Epithelial cell of prostate (primary cell): ENCODE measurements at regions not wholly inside any gene's neighbourhood (a gene's known extent, or its start where the extent isn't known, plus 50 kb on each side); places are given as distances from the start of the nearest gene placed in this dataset.
"Not testable (repeated sequence)": the region's sequence is repeated elsewhere in the genome, so short reads cannot be mapped to it uniquely, and the experiment has no call there.

Source experiments
- DNase-seq: peaks from one replicate; pipeline ENCODE4 v3.0.0-alpha.2; 2011; ENCODE audit warnings: low read depth, low spot score
- H3K27ac ChIP-seq: fragments of 450-650 bp; 2 replicates; pipeline ENCODE4 v1.5.1; 2017; ENCODE audit warnings: mild to moderate bottlenecking

- no peak overlapping the region for H3K27ac ChIP-seq
- DNase-seq, result no peak
These were observed 207.5 kb upstream of the ST6GAL2 start for GRCh38 chr2:107093426-107093957.

DNA sequence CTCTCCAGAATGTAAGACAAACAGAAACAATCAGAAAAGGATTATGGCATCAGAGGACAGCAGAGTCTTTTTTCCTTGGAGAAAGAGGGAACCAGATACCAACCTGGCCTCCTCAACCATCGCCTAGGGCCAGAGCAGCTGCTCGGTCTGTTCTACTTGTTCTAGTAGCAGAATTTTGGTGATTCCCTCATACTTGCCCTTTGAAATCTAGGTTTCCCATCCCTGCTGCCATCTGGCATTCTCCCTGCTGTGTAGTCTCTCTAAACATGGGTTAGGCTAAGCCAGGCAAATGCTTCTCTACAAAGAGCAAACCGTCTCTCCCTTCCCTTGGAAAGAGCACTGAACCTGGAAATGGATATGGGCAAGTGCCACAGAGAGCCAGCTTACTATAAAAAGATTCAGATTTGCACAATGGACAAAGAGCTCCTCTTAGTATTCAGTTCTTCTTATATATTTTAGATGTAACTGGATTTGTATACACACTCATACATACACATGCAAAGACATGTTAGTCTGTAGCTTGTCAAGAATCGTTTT, 208.6 kb upstream of the ST6GAL2 start:
- no peak for DNase-seq
- no peak overlapping the region for H3K27ac ChIP-seq

DNA sequence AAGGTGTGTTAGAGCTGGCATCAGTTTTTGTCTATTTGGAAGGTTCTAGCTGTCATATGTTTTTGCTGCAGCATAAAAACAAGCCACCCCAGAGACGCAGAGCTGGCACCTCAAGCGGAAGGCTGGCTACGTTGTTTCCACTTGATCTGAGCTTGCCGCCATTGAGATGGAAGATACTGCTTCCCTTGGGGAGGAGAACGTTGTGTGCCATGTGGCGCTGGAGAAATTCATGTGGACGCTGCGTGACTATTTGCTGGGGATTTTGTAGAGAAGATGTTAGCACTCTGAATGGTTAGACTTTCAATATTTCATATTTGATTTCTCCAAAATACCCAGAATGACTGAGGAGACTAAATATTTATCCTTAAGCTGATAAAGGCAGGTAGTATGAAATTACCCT, 216.2 kb upstream of the ST6GAL2 start:
- no peak for DNase-seq
- no peak overlapping the region for H3K27ac ChIP-seq

DNA sequence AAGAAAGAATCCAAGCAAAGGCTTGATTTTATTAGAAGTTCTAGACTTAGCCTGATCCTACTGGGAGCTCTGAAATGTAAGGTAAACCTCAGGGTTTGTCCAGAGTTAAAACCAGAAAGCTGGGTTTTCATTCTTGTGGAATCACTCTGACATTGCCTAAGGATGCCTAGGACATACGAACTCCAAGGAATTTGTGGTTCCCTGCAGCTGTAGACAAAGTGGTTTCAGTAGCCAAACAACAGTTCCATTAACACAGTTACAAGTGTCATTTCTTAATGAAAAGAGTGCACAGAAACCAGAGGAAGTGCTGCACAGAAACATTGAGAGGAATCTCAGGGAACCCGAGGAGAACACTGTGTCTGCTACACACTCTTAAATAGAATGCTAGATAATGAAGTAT, 221.4 kb upstream of the ST6GAL2 start:
- DNase-seq, result no peak
- no peak overlapping the region for H3K27ac ChIP-seq

DNA sequence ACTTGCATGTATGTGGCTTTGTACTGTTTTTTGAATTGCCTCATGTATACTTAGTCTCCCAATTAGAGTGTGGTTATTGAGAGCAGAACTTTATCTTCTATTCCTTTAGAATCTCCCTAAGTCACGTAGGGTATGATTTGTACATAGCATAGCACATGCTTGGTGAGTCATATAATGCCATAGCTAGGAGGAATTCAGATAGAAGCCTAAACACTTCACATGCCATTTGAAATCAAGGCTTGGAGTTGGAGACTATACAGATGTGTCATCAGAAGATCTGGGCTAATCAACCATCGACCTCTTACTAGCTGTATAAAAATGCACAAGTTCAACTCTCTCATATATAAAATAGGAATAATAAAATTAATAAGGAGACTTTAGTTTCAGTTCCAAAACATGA, 222.6 kb upstream of the ST6GAL2 start:
- H3K27ac ChIP-seq, result no peak overlapping the region
- no peak for DNase-seq

- DNase-seq, result no peak
- no peak overlapping the region for H3K27ac ChIP-seq
These were observed 225.7 kb upstream of the ST6GAL2 start for GRCh38 chr2:107111623-107112022.

GRCh38 chr2:107112561-107112960, 226.6 kb upstream of the ST6GAL2 start:
- H3K27ac ChIP-seq, result no peak overlapping the region
- DNase-seq, result no peak

GRCh38 chr2:107128381-107128780, 242.4 kb upstream of the ST6GAL2 start:
- no peak for DNase-seq
- H3K27ac ChIP-seq, result no peak overlapping the region

DNA sequence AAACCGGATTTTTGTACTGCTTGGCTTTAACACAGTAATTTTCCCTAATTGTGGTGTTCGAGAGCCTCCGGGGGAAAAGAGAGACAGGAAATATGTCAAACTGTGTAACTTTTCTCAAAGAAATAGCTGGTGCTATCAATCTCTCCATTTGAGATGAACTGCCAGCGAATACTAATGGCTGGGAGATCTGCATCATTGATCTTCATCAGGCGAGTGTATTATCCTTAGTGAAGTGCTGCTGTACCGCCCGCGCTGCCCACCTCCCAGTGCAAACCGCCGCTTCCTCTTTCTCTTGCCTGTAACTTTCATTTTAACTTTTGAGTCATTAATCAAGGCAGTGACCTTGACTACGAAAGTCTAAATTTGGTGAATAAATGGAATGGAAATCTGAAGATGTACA, 246.1 kb upstream of the ST6GAL2 start:
- no peak for DNase-seq
- no peak overlapping the region for H3K27ac ChIP-seq

DNA sequence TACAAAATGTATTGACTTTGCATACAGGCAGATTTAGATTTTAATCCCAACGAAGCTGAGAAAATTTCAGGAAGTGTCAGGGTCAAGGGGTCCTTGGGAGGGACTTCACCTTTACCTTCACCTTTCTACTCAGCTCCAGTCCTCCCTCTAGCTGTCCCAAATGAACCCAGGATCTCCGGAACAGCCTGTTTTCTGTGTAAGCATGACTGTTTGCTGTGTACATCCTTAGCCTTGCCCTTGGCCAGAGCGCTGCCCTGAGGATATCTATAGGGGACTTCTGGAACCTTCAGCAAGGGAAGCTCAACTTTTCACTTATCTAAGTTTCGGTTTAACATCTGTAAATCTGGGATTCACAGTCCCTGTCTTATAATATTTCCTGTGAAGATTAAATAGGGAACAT, 246.8 kb upstream of the ST6GAL2 start:
- no peak overlapping the region for H3K27ac ChIP-seq
- DNase-seq, result no peak

DNA sequence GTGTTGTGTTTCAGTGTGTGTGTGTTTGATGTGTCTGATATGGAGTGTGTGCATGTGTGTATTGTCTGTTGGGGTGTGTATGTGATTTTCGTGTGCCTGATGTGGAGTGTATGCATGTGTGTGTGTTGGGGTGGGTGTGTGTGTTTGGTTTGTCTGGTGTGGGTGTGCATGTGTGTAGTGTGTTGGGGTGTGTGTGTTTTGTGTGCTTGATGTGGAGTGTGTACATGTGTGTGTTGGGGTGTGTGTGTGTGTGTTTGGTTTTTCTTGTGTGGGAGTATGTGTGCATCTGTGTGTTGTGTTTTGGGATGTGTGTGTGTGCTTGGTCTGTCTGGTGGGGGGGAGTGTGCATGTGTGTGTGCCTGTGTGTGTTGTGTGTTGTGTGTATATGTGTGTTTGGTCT, 247.4 kb upstream of the ST6GAL2 start:
- DNase-seq, result no peak
- no peak overlapping the region for H3K27ac ChIP-seq

DNA sequence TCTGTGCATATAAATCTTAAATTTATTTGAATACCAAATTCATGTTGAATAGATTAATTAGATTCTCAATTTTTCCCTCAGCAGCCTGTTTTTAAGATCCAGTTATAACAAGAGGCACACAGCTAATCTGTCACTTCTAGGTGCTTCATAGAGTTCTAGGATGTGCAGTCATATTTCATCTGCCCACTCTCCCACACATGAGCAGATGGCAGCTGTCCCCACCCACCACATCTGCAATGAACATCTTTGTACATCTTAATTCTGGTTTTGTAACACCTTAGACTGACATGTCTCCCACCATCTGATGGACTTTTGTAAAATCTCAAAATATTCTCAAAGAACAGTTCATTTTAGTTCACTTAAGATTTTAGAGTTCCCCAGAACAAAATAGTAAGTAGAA, 250.8 kb upstream of the ST6GAL2 start:
- H3K27ac ChIP-seq, result no peak overlapping the region

GRCh38 chr2:107137706-107138105, 251.7 kb upstream of the ST6GAL2 start:
- no peak overlapping the region for H3K27ac ChIP-seq
- DNase-seq, result no peak

More for the DNA sequence above, 250.8 kb upstream of the ST6GAL2 start:
- no peak for DNase-seq

DNA sequence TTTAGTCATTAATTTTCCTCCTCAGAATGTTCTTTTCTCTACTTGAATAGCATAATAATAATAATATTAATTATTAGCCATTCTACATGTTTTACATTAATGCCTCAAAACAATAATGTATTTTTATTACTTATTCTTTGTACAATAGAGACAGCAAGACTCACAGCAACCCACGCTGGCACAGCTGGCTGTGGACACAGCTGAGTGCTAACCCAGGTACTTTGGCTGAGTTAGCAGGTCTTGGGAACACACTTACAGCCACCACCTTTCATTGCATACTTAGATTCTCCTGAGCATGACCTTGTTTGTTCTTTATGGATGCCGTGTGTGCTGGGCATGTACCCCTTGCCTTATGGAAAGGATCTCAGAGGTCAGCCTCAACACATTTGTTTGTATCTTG, 260.2 kb upstream of the ST6GAL2 start:
- no peak overlapping the region for H3K27ac ChIP-seq
- no peak for DNase-seq

- DNase-seq, H3K27ac ChIP-seq: not testable (repeated sequence)
These were observed 260.7 kb upstream of the ST6GAL2 start for GRCh38 chr2:107146645-107147044.

DNA sequence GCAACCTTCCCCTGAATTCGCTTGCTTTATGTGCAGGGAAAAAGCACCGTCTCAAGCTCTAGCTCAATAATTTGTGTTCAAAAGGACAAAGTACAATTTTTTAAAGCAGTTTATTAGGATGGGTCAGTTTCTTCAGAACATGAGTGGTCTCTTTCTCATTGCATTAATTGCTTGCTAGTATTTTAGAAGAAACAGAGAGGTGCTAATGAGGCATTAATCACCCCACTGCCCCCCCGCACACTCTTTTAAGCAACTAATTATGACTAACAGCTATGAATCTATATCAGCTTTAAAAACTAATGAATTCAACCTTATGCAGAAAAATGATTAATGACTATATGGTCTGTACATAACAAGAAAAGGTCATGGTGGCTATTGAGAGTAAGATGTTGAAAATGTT, 262.1 kb upstream of the ST6GAL2 start:
- H3K27ac ChIP-seq, result no peak overlapping the region
- DNase-seq, result no peak

GRCh38 chr2:107148496-107148895, 262.5 kb upstream of the ST6GAL2 start:
- no peak for DNase-seq
- H3K27ac ChIP-seq, result no peak overlapping the region

- DNase-seq, result no peak
- no peak overlapping the region for H3K27ac ChIP-seq
These were observed 274.8 kb upstream of the ST6GAL2 start for GRCh38 chr2:107160640-107161239.

GRCh38 chr2:107168141-107168540, 282.2 kb upstream of the ST6GAL2 start:
- no peak for DNase-seq

GRCh38 chr2:107174171-107174570, 288.2 kb upstream of the ST6GAL2 start:
- DNase-seq, result no peak
- no peak overlapping the region for H3K27ac ChIP-seq

More at GRCh38 chr2:107168141-107168540, 282.2 kb upstream of the ST6GAL2 start:
- H3K27ac ChIP-seq, result no peak overlapping the region

DNA sequence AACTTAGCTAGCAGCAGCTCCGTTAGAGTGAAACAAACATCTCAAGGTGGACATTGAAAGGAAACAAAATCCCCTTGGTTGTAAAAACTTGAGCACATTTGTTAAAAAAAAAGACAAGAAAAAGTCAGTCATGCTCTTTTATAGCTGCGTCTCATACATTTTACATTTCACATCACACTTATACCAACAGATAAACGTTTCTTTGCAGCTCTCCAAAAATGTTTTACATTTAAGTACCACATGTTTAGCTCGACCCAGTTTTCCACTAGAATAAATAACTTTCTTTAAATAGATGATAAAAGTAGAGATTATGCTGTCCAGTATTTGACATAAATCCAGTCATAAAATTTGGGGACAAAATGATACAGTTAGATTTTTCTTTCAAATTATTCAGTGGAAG, 297.0 kb upstream of the ST6GAL2 start:
- H3K27ac ChIP-seq, result no peak overlapping the region
- DNase-seq, result no peak

DNA sequence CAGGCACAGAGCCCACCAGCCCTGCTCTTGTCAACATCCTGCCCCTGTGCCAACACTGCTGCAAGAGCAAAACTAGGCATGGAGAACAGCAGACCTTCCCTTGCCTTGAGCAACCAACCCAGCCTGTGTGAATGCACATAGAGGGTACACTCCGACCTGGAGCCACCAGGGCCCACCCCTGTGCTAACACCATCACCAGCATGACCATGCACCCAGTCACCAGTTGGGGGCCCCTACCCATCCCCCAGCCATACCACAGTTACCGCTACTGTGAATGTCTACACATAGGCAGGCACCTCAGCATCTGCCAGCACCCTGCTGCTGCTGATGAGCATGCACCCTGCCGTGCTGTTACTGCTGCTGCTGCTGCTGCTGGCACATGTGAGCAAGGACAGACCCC, 301.9 kb upstream of the ST6GAL2 start:
- no peak overlapping the region for H3K27ac ChIP-seq
- no peak for DNase-seq
